Thyroid gland (tissue), 4 donors: ENCODE measurements at regions not wholly inside any gene's neighbourhood (a gene's known extent, or its start where the extent isn't known, plus 50 kb on each side); places are given as distances from the start of the nearest gene placed in this dataset.

Experiments used
- DNase-seq, 2 donors: peaks; one replicate each; pipeline ENCODE4 v3.0.0-alpha.2; 2019
- H3K27ac ChIP-seq, 3 donors: fragments of 200-600 bp; sonication (generic); 1 replicate in 2 of 3; 2 replicates in 1 of 3; pipeline ENCODE4 v1.5.1; 2016 to 2019; ENCODE audit warnings: mild to moderate bottlenecking in 1 of 3, moderate library complexity in 1 of 3
- H3K27me3 ChIP-seq: fragments of 200-600 bp; sonication (generic); one replicate; pipeline ENCODE4 v1.5.1; 2019
- H3K36me3 ChIP-seq, 2 donors: fragments of 200-600 bp; sonication (generic); one replicate each; pipeline ENCODE4 v1.5.1; 2016 to 2019
- H3K4me1 ChIP-seq, 2 donors: fragments of 200-600 bp; sonication (generic); one replicate each; pipeline ENCODE4 v1.5.1; 2017 to 2019
- H3K4me3 ChIP-seq, 3 donors: fragments of 200-600 bp; sonication (generic); replicated peaks in 1 of 3; 1 replicate in 2 of 3; 2 replicates in 1 of 3; pipeline ENCODE4 v1.5.1; 2016; ENCODE audit warnings: mild to moderate bottlenecking in 1 of 3
- H3K9me3 ChIP-seq: fragments of 200-600 bp; sonication (generic); one replicate; pipeline ENCODE4 v1.5.1; 2017
- POLR2A ChIP-seq, 2 donors: fragments of 450-650 bp; IDR thresholded peaks; one replicate each; pipeline ENCODE4 v1.6.1; 2017; ENCODE audit warnings: antibody characterized with exemption in 2 of 2, mild to moderate bottlenecking in 2 of 2, moderate library complexity in 1 of 2
- WGBS, 2 donors: methylation state at CpG; one replicate each; pipeline ENCODE4 v1.1.5; 2017; 5-methylcytosine and 5-hydroxymethylcytosine counted together
- intact Hi-C: fragments of 100-400 bp; cut with DNase I; formaldehyde crosslinking; loops from one replicate; pipeline ENCODE4 v1.15.1; 2023
- TF ChIP-seq, protein P1 (sequence below), 6 experiments: fragments of 200-600 bp in 3 of 6; fragments of 450-650 bp in 3 of 6; sonication (generic) in 3 of 6; IDR thresholded peaks; one replicate each; pipeline ENCODE4 v1.5.1; 2016 to 2019; ENCODE audit warnings: antibody characterized with exemption in 6 of 6, mild to moderate bottlenecking in 2 of 6, inconsistent platforms in 1 of 6, moderate library complexity in 1 of 6

DNA sequence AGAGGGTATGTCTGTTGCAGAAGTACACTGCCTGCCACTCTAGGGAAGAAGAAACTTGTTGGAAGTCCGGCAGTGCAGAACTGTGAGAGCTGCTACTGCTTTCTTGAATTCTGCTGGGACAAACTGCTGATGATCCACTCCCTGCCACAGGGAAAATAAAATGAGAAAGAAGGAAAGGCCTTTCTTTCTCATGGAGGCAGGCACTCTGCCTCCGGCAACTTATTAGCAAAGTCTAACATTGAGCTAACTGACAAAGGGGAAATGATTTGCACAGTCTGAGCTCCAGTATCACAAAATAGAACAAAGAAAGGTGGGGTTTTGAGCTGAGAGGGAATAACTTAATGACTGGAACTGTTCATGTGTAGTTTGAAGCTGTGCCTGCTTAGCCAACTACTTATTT, 134.6 kb downstream of the AASDHPPT start:
- intact Hi-C loops: no loop called here
- TF ChIP-seq, protein P1, sequence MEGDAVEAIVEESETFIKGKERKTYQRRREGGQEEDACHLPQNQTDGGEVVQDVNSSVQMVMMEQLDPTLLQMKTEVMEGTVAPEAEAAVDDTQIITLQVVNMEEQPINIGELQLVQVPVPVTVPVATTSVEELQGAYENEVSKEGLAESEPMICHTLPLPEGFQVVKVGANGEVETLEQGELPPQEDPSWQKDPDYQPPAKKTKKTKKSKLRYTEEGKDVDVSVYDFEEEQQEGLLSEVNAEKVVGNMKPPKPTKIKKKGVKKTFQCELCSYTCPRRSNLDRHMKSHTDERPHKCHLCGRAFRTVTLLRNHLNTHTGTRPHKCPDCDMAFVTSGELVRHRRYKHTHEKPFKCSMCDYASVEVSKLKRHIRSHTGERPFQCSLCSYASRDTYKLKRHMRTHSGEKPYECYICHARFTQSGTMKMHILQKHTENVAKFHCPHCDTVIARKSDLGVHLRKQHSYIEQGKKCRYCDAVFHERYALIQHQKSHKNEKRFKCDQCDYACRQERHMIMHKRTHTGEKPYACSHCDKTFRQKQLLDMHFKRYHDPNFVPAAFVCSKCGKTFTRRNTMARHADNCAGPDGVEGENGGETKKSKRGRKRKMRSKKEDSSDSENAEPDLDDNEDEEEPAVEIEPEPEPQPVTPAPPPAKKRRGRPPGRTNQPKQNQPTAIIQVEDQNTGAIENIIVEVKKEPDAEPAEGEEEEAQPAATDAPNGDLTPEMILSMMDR (IDR thresholded peaks at IDR 0.05): no peak
- TF ChIP-seq POLR2A (IDR thresholded peaks at IDR 0.05): no peak

DNA sequence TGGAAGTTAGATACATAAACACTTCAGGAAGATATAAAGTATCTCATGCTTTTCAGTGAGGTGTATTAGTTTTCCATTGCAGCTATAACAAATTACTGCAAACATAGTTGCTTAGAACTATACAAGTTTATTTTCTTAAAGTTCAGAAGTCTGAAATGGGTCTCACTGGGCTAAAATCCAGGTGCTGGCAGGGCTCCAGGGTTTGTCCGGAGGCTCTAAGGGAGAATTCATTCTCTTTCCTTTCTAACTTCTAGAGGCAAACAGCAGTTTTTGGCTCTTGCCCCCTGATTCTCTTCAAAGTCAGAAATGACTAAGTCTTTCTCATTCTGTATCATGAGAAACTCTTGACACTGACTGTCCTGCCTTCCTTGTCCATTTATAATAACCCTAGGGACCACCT, 138.8 kb downstream of the AASDHPPT start:
- Histone ChIP-seq H3K27ac (no peak overlapping the region), H3K36me3 (no peaks in the 10 kb centered on the region), H3K27me3 (no peaks in the 10 kb centered on the region), H3K4me1 (no peaks in the 10 kb centered on the region), H3K9me3 (no peaks in the 10 kb centered on the region), H3K4me3 (no peak overlapping the region)
- WGBS, 2 donors: 16 to 19% methylated on average over 1 of the region's 1 CpG
- intact Hi-C loops: no loop called here
- DNase-seq: peak in 1 of 2 donors; percentile 12
- no peak for TF ChIP-seq POLR2A (IDR thresholded peaks at IDR 0.05)
- TF ChIP-seq, protein P1 (IDR thresholded peaks at IDR 0.05): no peak

More for the DNA sequence above, 134.6 kb downstream of the AASDHPPT start:
- no peaks in the 10 kb centered on the region for H3K9me3 ChIP-seq
- H3K36me3 ChIP-seq: no peaks in the 10 kb centered on the region
- no peaks in the 10 kb centered on the region for H3K27me3 ChIP-seq
- H3K4me3 ChIP-seq: no peak overlapping the region
- no peak for DNase-seq
- H3K4me1 ChIP-seq: no peaks in the 10 kb centered on the region
- 60 to 64% methylated on average over 2 of the region's 2 CpGs for WGBS, 2 donors
- no peak overlapping the region for H3K27ac ChIP-seq

DNA sequence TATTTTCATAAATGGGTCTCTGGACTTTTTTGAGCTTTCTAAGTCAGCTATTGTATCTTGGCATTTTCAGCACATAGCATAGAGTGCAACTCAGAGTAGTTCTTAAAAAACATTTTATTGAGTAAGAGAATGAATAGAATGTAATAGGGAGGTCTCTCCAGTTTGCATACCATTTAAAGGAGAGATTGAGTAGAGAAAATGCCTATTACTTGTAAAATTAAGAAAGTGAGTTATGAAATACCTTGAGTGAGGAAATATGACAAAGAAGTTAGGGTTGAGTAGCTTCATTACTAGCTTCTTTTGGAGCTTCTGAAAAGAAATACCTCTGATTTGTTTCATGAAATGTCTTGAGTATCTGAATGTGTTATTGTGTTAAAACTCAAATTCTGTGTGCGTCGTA, 140.0 kb downstream of the AASDHPPT start:
- no peak for DNase-seq
- Histone ChIP-seq H3K4me1 (no peaks in the 10 kb centered on the region), H3K27ac (no peak overlapping the region), H3K36me3 (no peaks in the 10 kb centered on the region), H3K4me3 (no peak overlapping the region), H3K27me3 (no peaks in the 10 kb centered on the region), H3K9me3 (no peaks in the 10 kb centered on the region)
- intact Hi-C loops: no loop called here
- TF ChIP-seq, protein P1 (IDR thresholded peaks at IDR 0.05): no peak
- no peak for TF ChIP-seq POLR2A (IDR thresholded peaks at IDR 0.05)
- WGBS, 2 donors: 89 to 94% methylated on average over 2 of the region's 2 CpGs

DNA sequence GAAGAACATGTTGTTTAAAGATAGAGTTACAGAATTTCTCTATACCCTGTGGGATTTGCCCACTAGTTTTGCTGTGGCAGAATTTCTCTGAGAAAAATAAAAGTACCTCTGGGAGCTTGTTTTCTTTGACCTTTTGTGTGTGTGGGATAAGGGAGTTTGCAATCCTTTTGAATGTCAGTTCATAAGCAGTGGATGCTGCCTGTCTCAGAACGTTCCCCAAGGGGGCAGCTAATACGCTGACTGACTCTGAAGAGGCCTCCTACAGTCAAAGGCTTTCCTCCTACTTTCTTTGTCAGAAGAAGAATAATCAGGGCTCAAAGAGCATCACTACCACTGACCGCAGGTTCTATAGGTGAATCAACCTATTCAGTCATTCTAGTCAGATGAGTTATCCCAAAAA, 140.6 kb downstream of the AASDHPPT start:
- intact Hi-C loops: no loop called here
- no peaks in the 10 kb centered on the region for H3K4me1 ChIP-seq
- H3K9me3 ChIP-seq: no peaks in the 10 kb centered on the region
- 52 to 58% methylated on average over 3 of the region's 3 CpGs for WGBS, 2 donors
- no peak overlapping the region for H3K4me3 ChIP-seq
- no peak for TF ChIP-seq POLR2A (IDR thresholded peaks at IDR 0.05)
- TF ChIP-seq, protein P1 (IDR thresholded peaks at IDR 0.05): no peak
- no peak overlapping the region for H3K27ac ChIP-seq
- no peaks in the 10 kb centered on the region for H3K27me3 ChIP-seq
- DNase-seq: no peak
- no peaks in the 10 kb centered on the region for H3K36me3 ChIP-seq

DNA sequence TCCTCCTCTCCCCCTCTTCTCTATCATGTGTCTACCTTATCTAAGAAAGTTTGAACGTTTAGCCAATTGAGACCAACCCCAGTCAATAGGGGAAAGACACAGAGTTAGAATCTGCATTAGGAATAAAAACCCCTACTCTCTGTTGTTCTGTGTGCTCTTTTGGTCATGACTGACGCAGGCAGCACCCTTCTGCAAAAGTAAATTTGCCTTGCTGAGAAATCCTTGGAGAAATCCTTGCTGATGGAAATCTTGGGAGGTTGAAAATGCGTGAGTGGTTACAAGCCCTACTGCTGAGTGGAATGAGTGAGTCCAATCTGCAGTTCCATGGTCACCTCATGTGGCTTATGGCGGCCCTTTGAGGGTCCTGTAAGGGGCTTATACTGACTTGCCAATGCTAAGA, 145.2 kb downstream of the AASDHPPT start:
- Histone ChIP-seq H3K36me3 (no peaks in the 10 kb centered on the region), H3K4me1 (no peaks in the 10 kb centered on the region), H3K4me3 (no peak overlapping the region), H3K27me3 (no peaks in the 10 kb centered on the region), H3K27ac (no peak overlapping the region), H3K9me3 (no peaks in the 10 kb centered on the region)
- 82 to 89% methylated on average over 4 of the region's 4 CpGs for WGBS, 2 donors
- TF ChIP-seq, protein P1 (IDR thresholded peaks at IDR 0.05): no peak
- no peak for TF ChIP-seq POLR2A (IDR thresholded peaks at IDR 0.05)
- no peak for DNase-seq
- intact Hi-C loops: no loop called here
